ENCODE measurements at regions not wholly inside any gene's neighbourhood (a gene's known extent, or its start where the extent isn't known, plus 50 kb on each side); places are given as distances from the start of the nearest gene placed in this dataset. TPM values are rescaled to one million over a fixed set of nuclear protein-coding genes. Genes with fewer than 3 reads are reported as not detected.
A peak's percentile ranks its signal among the peaks of the same experiment; 100 is the strongest.

- no peak for DNase-seq (ENCODE audit: low read depth)
Observed at GRCh38 chr6:54057058-54057457, 54.2 kb upstream of the MLIP start.

- no peak for DNase-seq (ENCODE audit: low read depth)
Observed at GRCh38 chr6:54058236-54058635, 53.0 kb upstream of the MLIP start.

GRCh38 chr6:54059683-54060082 is 51.6 kb upstream of the MLIP start:
- no peak for DNase-seq (ENCODE audit: low read depth)

DNA sequence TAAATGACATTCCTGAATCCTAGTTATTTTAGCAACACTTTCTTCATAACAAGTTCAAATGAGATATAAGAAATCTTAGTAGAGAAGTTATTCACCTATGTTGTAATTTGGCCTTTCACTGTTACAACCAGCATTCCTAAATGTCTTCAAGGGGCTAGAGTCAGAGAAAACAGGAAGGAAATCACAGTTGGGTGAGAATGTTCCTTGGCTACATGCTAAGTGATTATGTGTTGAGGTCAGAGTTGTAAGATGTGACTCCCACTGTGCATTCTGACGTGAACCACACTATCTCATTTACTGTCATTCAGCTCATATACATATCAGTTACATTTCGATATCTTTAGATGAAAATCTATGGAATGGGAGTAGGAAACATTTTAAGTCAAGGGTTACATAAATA is 51.0 kb upstream of the MLIP start:
- DNase-seq (ENCODE audit: low read depth): peak; percentile 50

Small RNA genes in the stretch of these regions (small RNA-seq; reads per million reads assigned to genes)
- not detected for gene ERHP2
